Activated CD4-positive, alpha-beta T cell treated with anti-CD3 and anti-CD28 coated beads, Interleukin-2, amount 10 ng/mL, durations not matched to agents 24 days and 14 days (primary cell): ENCODE measurements at regions not wholly inside any gene's neighbourhood (a gene's known extent, or its start where the extent isn't known, plus 50 kb on each side); places are given as distances from the start of the nearest gene placed in this dataset.

ENCODE experiments used
- DNase-seq: peaks from one replicate; pipeline ENCODE4 v3.0.0; 2022
- H3K27ac Mint-ChIP-seq: one replicate; pipeline ENCODE4 v1.8.0; 2022; ENCODE audit warnings: mild to moderate bottlenecking, mixed read lengths
- H3K27me3 Mint-ChIP-seq: one replicate; pipeline ENCODE4 v1.8.0; 2022; ENCODE audit warnings: mixed read lengths
- H3K36me3 Mint-ChIP-seq: one replicate; pipeline ENCODE4 v1.8.0; 2022; ENCODE audit warnings: low read depth, mild to moderate bottlenecking, mixed read lengths
- H3K4me1 Mint-ChIP-seq: one replicate; pipeline ENCODE4 v1.8.0; 2021; ENCODE audit warnings: mixed read lengths
- H3K4me3 Mint-ChIP-seq: one replicate; pipeline ENCODE4 v1.8.0; 2022; ENCODE audit warnings: mild to moderate bottlenecking, moderate library complexity, mixed read lengths
- H3K9me3 Mint-ChIP-seq: one replicate; pipeline ENCODE4 v1.8.0; 2021; ENCODE audit warnings: mixed read lengths
- intact Hi-C: fragments of 100-400 bp; cut with micrococcal nuclease; formaldehyde crosslinking; loops from one replicate; pipeline ENCODE4 v1.15.1; 2023

DNA sequence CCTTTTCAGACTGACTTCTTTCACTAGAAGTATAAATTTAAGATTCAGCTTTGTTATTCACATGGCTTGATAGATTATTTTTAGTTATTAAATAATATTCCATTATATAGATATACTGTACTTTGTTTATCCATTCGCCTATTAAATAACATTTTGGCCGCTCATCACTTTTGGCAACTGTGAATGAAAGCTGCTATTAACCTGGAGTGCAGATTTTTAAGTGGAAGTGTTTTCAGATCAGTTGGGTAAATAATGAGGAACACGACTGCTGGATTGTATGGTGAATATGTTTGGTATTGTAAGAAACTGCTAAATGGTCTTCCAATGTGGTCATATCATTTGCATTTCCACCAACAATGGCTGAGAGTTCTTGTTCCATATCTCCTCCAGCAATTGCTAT, 97.6 kb upstream of the ZNF804B start:
- H3K27me3 Mint-ChIP-seq = no peaks in the 10 kb centered on the region
- H3K9me3 Mint-ChIP-seq = no peaks in the 10 kb centered on the region
- DNase-seq = no peak
- H3K36me3 Mint-ChIP-seq = no peaks in the 10 kb centered on the region
- intact Hi-C loops = no loop called here
- no peaks in the 10 kb centered on the region for H3K4me1 Mint-ChIP-seq
- no peak overlapping the region for H3K4me3 Mint-ChIP-seq
- no peak overlapping the region for H3K27ac Mint-ChIP-seq

DNA sequence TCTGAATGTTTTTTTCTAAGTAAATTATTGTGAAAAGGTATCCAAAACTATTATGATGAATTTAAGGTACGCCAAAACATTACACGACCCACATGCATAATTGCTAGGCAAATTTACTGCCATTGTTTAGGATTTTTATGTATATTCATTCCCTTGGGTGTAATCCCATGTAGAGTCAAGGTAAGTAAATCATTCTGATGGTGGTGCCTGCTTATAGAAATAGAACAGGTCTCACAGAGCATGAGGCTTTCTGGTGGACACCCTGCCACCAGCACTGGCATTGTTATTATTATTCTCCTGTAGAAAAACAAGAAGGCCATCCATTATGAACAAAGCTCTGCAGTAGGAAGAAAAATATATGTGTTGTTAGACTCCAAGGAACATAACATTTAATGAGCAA, 111.7 kb upstream of the ZNF804B start:
- H3K4me1 Mint-ChIP-seq = no peaks in the 10 kb centered on the region
- no peak overlapping the region for H3K4me3 Mint-ChIP-seq
- intact Hi-C loops = no loop called here
- no peak for DNase-seq
- H3K27ac Mint-ChIP-seq = no peak overlapping the region
- H3K36me3 Mint-ChIP-seq = no peaks in the 10 kb centered on the region
- no peaks in the 10 kb centered on the region for H3K27me3 Mint-ChIP-seq
- no peaks in the 10 kb centered on the region for H3K9me3 Mint-ChIP-seq

GRCh38 chr7:88638583-88638982, 120.9 kb upstream of the ZNF804B start:
- no peaks in the 10 kb centered on the region for H3K36me3 Mint-ChIP-seq
- H3K4me1 Mint-ChIP-seq = no peaks in the 10 kb centered on the region
- no peak overlapping the region for H3K4me3 Mint-ChIP-seq
- H3K27me3 Mint-ChIP-seq = no peaks in the 10 kb centered on the region
- no peak overlapping the region for H3K27ac Mint-ChIP-seq
- no peak for DNase-seq
- no peaks in the 10 kb centered on the region for H3K9me3 Mint-ChIP-seq
- intact Hi-C loops = no loop called here

GRCh38 chr7:88637795-88638194, 121.7 kb upstream of the ZNF804B start:
- Mint-ChIP-seq H3K36me3 (no peaks in the 10 kb centered on the region), H3K27ac (no peak overlapping the region), H3K27me3 (no peaks in the 10 kb centered on the region), H3K9me3 (no peaks in the 10 kb centered on the region), H3K4me3 (no peak overlapping the region), H3K4me1 (no peaks in the 10 kb centered on the region)
- no peak for DNase-seq
- intact Hi-C loops = no loop called here

GRCh38 chr7:88635149-88635548, 124.4 kb upstream of the ZNF804B start:
- intact Hi-C loops = no loop called here
- Mint-ChIP-seq H3K4me1 (no peaks in the 10 kb centered on the region), H3K27me3 (no peaks in the 10 kb centered on the region), H3K4me3 (no peak overlapping the region), H3K9me3 (no peaks in the 10 kb centered on the region), H3K27ac (no peak overlapping the region), H3K36me3 (no peaks in the 10 kb centered on the region)
- DNase-seq = no peak

GRCh38 chr7:88629559-88629958, 129.9 kb upstream of the ZNF804B start:
- no peak overlapping the region for H3K4me3 Mint-ChIP-seq
- intact Hi-C loops = no loop called here

GRCh38 chr7:88628363-88629085, 131.0 kb upstream of the ZNF804B start:
- intact Hi-C loops = no loop called here
- Mint-ChIP-seq H3K27ac (no peak overlapping the region), H3K4me3 (no peak overlapping the region), H3K36me3 (no peaks in the 10 kb centered on the region), H3K9me3 (no peaks in the 10 kb centered on the region), H3K27me3 (no peaks in the 10 kb centered on the region), H3K4me1 (no peaks in the 10 kb centered on the region)
- DNase-seq = no peak

More at GRCh38 chr7:88629559-88629958, 129.9 kb upstream of the ZNF804B start:
- Mint-ChIP-seq H3K4me1 (no peaks in the 10 kb centered on the region), H3K9me3 (no peaks in the 10 kb centered on the region), H3K27me3 (no peaks in the 10 kb centered on the region), H3K27ac (no peak overlapping the region), H3K36me3 (no peaks in the 10 kb centered on the region)
- DNase-seq = no peak

DNA sequence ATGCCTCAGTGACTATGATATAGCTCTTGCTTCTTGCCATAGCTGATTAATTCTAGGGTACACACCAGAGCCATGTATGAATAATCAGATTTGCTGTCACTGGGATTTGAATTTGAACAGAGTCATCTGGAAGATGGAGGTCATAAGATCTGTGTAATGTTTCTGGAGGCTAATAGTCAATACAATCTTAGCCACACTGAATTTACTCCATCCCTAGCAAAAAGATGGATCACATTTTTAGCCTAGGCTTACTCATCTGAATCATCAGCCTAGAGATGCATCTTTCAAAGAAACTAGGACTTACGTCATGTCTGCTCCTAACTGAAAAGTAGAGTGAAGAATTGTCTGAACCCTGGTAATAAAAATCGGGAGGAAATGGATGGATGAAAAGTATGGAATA, 142.3 kb upstream of the ZNF804B start:
- DNase-seq = no peak
- no peak overlapping the region for H3K4me3 Mint-ChIP-seq
- H3K9me3 Mint-ChIP-seq = no peaks in the 10 kb centered on the region
- H3K27me3 Mint-ChIP-seq = no peaks in the 10 kb centered on the region
- no peaks in the 10 kb centered on the region for H3K4me1 Mint-ChIP-seq
- intact Hi-C loops = no loop called here
- H3K36me3 Mint-ChIP-seq = no peaks in the 10 kb centered on the region
- H3K27ac Mint-ChIP-seq = no peak overlapping the region

DNA sequence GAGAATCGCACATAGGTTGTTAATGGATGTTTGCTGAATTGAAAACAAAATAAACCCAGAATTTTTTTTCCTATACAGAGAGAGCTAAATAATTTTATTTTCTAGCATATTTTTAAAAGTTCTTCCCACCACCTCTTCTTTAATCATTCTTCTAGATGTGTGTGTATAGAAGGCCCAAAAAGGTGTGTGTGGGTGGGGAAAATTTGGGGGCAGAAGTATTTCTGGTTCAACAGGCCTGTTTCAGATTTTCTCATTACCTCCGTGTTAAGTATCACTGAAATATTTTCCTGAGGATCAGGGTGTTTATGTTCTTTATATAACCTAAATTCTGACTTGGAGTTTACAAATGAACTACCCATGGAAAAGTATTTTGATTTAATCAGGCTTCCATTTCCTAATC, 144.2 kb upstream of the ZNF804B start:
- Mint-ChIP-seq H3K9me3 (no peaks in the 10 kb centered on the region), H3K4me3 (no peak overlapping the region), H3K4me1 (no peaks in the 10 kb centered on the region), H3K36me3 (no peaks in the 10 kb centered on the region), H3K27me3 (no peaks in the 10 kb centered on the region), H3K27ac (no peak overlapping the region)
- no peak for DNase-seq
- intact Hi-C loops = no loop called here

DNA sequence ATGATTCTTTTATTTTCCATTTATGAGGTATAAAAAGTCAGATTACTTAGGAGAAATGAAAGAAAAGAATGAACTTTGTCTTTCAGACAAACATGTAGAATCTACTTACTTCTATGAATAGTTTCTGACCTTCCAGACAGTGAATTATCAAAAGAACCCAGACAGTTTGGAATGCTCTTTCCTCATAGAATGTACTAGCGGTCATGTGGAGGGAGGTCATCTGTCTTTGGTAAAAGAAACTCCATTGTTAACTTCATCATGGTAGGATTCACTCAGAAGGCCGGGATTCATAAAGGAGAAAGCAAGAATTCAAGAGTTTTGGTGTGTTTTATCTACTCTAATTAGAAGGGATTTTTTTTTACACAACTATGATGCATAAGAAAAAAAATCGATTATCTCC, 144.8 kb upstream of the ZNF804B start:
- Mint-ChIP-seq H3K4me1 (no peaks in the 10 kb centered on the region), H3K27ac (no peak overlapping the region), H3K4me3 (no peak overlapping the region), H3K9me3 (no peaks in the 10 kb centered on the region), H3K27me3 (no peaks in the 10 kb centered on the region), H3K36me3 (no peaks in the 10 kb centered on the region)
- intact Hi-C loops = no loop called here
- DNase-seq = no peak

- no peak overlapping the region for H3K27ac Mint-ChIP-seq
Observed at GRCh38 chr7:88610942-88611341, 148.6 kb upstream of the ZNF804B start.

DNA sequence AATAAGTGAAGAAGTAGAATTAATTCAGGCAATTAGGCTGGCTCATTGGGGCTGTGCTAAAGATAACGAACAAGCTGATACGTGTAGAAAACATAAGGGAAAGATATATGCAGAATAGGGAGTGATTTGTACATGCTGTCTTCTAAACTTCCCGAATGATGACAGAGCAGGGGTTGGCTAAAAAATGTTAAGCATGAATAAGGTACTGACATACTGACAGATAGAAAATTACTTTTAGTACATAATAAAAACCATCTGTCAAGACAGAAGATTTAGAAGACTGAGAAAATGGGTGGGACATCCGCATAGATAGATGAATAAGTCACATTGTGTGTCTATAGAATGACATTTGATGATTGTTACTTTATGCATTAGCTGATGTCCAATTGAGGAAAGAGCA, 158.8 kb upstream of the ZNF804B start:
- no peak for DNase-seq
- Mint-ChIP-seq H3K27ac (no peak overlapping the region), H3K4me3 (no peak overlapping the region), H3K4me1 (no peaks in the 10 kb centered on the region), H3K36me3 (no peaks in the 10 kb centered on the region), H3K27me3 (no peaks in the 10 kb centered on the region), H3K9me3 (no peaks in the 10 kb centered on the region)
- intact Hi-C loops = no loop called here

More at GRCh38 chr7:88610942-88611341, 148.6 kb upstream of the ZNF804B start:
- no peak for DNase-seq
- no peaks in the 10 kb centered on the region for H3K4me1 Mint-ChIP-seq
- H3K9me3 Mint-ChIP-seq = no peaks in the 10 kb centered on the region
- no peaks in the 10 kb centered on the region for H3K36me3 Mint-ChIP-seq
- H3K4me3 Mint-ChIP-seq = no peak overlapping the region
- H3K27me3 Mint-ChIP-seq = no peaks in the 10 kb centered on the region
- intact Hi-C loops = no loop called here

DNA sequence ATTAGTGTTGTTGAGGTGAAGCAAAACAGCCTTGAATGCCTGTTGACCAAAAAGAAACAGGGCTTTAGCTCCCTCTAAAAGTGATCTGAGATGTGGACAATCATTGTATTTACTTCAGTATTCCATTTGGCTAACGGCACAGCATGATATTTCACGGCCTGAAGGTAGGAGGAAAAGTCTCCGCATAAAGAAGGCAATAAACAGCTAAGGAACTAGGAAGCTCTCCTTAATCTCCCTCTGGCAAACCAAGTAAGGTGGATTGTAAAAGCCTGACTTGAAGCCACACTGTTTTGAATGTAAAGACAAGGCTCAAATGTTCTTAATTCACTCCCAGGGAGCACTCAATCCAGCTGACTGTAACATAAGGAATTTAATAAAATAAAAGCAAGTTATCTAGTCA, 160.0 kb upstream of the ZNF804B start:
- no peaks in the 10 kb centered on the region for H3K36me3 Mint-ChIP-seq
- intact Hi-C loops = no loop called here
- no peak overlapping the region for H3K4me3 Mint-ChIP-seq
- no peak overlapping the region for H3K27ac Mint-ChIP-seq
- no peaks in the 10 kb centered on the region for H3K27me3 Mint-ChIP-seq
- DNase-seq = no peak
- H3K9me3 Mint-ChIP-seq = no peaks in the 10 kb centered on the region
- H3K4me1 Mint-ChIP-seq = no peaks in the 10 kb centered on the region

GRCh38 chr7:88597941-88598425, 161.5 kb upstream of the ZNF804B start:
- H3K9me3 Mint-ChIP-seq = no peaks in the 10 kb centered on the region
- no peaks in the 10 kb centered on the region for H3K4me1 Mint-ChIP-seq
- H3K27ac Mint-ChIP-seq = no peak overlapping the region
- no peak for DNase-seq
- no peak overlapping the region for H3K4me3 Mint-ChIP-seq
- intact Hi-C loops = no loop called here
- no peaks in the 10 kb centered on the region for H3K36me3 Mint-ChIP-seq
- no peaks in the 10 kb centered on the region for H3K27me3 Mint-ChIP-seq

GRCh38 chr7:88590963-88591362, 168.5 kb upstream of the ZNF804B start:
- DNase-seq = no peak
- Mint-ChIP-seq H3K27me3 (no peaks in the 10 kb centered on the region), H3K4me1 (no peaks in the 10 kb centered on the region), H3K27ac (no peak overlapping the region), H3K9me3 (no peaks in the 10 kb centered on the region), H3K4me3 (no peak overlapping the region), H3K36me3 (no peaks in the 10 kb centered on the region)
- intact Hi-C loops = no loop called here
